Liver (tissue), 3 donors: ENCODE measurements at regions not wholly inside any gene's neighbourhood (a gene's known extent, or its start where the extent isn't known, plus 50 kb on each side); places are given as distances from the start of the nearest gene placed in this dataset.

Experiments used
- EGR1 ChIP-seq, 2 donors: IDR thresholded peaks; 2 replicates each; pipeline ENCODE4 v1.6.1; 2016 to 2018; ENCODE audit warnings: antibody characterized with exemption in 2 of 2, low read depth in 2 of 2
- HNF4G ChIP-seq: IDR thresholded peaks from 2 replicates; pipeline ENCODE4 v1.6.1; 2016; ENCODE audit warnings: antibody characterized with exemption
- TAF1 ChIP-seq: conservative IDR thresholded peaks from 2 replicates; pipeline ENCODE4 v1.6.1; 2016; ENCODE audit warnings: antibody characterized with exemption, mild to moderate bottlenecking
- TF ChIP-seq, protein P1 (sequence below): fragments of 150-350 bp; IDR thresholded peaks from 2 replicates; pipeline ENCODE4 v1.5.1; 2017; ENCODE audit warnings: improper control_type of control experiment, low read depth, low read length; ENCODE audit not compliant: missing input control
- donor health status: healthy.
- donor health status: healthy.

DNA sequence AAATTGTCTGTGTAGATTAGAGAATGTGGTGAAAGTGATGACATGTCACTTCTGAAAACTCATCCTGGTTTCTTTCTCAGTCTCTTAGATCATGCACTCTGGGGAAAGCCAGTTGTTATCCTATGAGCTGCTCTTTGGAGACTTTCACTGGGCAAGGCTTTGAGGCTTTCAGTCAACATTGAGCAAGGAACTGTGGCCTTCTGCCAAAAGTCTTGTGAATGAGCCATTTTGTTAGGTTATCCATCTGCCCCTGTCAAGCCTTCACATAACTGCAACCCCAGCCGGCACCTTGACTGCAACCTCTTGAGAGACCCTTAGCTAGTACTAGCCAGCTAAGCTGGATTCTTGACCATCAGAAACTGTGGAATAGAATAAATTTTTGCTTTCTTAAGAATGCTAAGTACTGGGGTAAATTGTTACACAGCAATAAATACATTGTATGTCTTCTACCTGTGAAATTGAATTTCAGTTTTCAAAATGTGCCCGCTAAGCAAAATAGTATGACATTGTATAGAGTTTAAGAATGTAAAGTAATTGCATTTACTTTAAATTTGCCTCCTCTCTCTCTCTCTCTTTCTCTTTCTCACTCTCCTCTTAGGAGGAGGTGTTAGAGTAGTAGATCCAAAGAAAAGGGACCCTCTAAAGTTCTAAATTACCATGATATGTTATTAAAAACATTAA lies 1273.0 kb downstream of the RAPGEF2 start:
- TF ChIP-seq TAF1 (no peak), HNF4G (no peak), EGR1 (IDR thresholded peaks at IDR 0.05; ENCODE audit: low read depth in 2 of 2) (no peak)
- TF ChIP-seq, protein P1, sequence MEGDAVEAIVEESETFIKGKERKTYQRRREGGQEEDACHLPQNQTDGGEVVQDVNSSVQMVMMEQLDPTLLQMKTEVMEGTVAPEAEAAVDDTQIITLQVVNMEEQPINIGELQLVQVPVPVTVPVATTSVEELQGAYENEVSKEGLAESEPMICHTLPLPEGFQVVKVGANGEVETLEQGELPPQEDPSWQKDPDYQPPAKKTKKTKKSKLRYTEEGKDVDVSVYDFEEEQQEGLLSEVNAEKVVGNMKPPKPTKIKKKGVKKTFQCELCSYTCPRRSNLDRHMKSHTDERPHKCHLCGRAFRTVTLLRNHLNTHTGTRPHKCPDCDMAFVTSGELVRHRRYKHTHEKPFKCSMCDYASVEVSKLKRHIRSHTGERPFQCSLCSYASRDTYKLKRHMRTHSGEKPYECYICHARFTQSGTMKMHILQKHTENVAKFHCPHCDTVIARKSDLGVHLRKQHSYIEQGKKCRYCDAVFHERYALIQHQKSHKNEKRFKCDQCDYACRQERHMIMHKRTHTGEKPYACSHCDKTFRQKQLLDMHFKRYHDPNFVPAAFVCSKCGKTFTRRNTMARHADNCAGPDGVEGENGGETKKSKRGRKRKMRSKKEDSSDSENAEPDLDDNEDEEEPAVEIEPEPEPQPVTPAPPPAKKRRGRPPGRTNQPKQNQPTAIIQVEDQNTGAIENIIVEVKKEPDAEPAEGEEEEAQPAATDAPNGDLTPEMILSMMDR = no peak
